IMR-90 (cell line): ENCODE measurements at regions not wholly inside any gene's neighbourhood (a gene's known extent, or its start where the extent isn't known, plus 50 kb on each side); places are given as distances from the start of the nearest gene placed in this dataset.

Experiments
- ATAC-seq: fragments of 200-7000 bp; cut with Tn5 transposase; 2 replicates; pipeline ENCODE4 v1.9.1; 2020; ENCODE audit warnings: low read depth, mild to moderate bottlenecking, moderate library complexity
- BruUV-seq: library from RNA; stranded (reverse); fragments of 400-500 nt; replicated peaks from 2 replicates; lab custom pipeline; 2021; lab: Mats Ljungman, UMichigan
- CTCF ChIA-PET: fragments of 300-600 bp; formaldehyde crosslinking; extraction: SDS; loops from one replicate; lab custom pipeline; 2021; ENCODE audit warnings: antibody characterized with exemption; lab: Yijun Ruan, JAX
- POLR2A ChIA-PET: fragments of 300-600 bp; sonication (Branson Sonifier 250); formaldehyde crosslinking; loops from one replicate; lab custom pipeline; 2022; ENCODE audit warnings: antibody characterized with exemption; ENCODE audit not compliant: unreplicated experiment; lab: Charles Lee
- DNase-seq: peaks from one replicate; pipeline ENCODE4 v3.0.0; 2013
- H2AFZ ChIP-seq: replicated peaks from 2 replicates; pipeline ENCODE3; 2013; ENCODE audit warnings: low read length, mild to moderate bottlenecking; ENCODE audit not compliant: poor library complexity
- H2AK5ac ChIP-seq: 2 replicates; pipeline ENCODE4 v1.6.1; 2013; ENCODE audit warnings: low read depth, low read length, inconsistent platforms
- H2AK9ac ChIP-seq: replicated peaks from 2 replicates; pipeline ENCODE3; 2013; ENCODE audit warnings: mild to moderate bottlenecking, low read depth, low read length, moderate library complexity; ENCODE audit not compliant: poor library complexity
- H2BK120ac ChIP-seq: 2 replicates; pipeline ENCODE4 v1.6.1; 2013; ENCODE audit warnings: low read depth, low read length, inconsistent platforms
- H2BK15ac ChIP-seq: 3 replicates; pipeline ENCODE4 v1.6.1; 2013; ENCODE audit warnings: low read depth, low read length, inconsistent platforms
- H2BK20ac ChIP-seq: 2 replicates; pipeline ENCODE4 v1.6.1; 2013; ENCODE audit warnings: low read depth, mild to moderate bottlenecking, inconsistent platforms, low read length, moderate library complexity
- H2BK5ac ChIP-seq: 2 replicates; pipeline ENCODE4 v1.6.1; 2013; ENCODE audit warnings: mild to moderate bottlenecking, low read depth, low read length, inconsistent platforms; ENCODE audit not compliant: poor library complexity, severe bottlenecking
- H3K14ac ChIP-seq: replicated peaks from 2 replicates; pipeline ENCODE4 v1.6.1; 2013; ENCODE audit warnings: low read depth, low read length, inconsistent platforms
- H3K18ac ChIP-seq: 2 replicates; pipeline ENCODE4 v1.6.1; 2013; ENCODE audit warnings: low read depth, low read length, control low read depth
- H3K23ac ChIP-seq: 2 replicates; pipeline ENCODE4 v1.6.1; 2013; ENCODE audit warnings: low read depth, low read length, inconsistent platforms
- H3K27ac ChIP-seq: 2 replicates; pipeline ENCODE4 v1.5.1; 2013; ENCODE audit warnings: mild to moderate bottlenecking, control low read depth, low read length; ENCODE audit not compliant: insufficient read depth
- H3K27me3 ChIP-seq: 2 replicates; pipeline ENCODE4 v1.6.1; 2013; ENCODE audit warnings: low read length; ENCODE audit not compliant: control insufficient read depth, insufficient read depth
- H3K36me3 ChIP-seq: 2 replicates; pipeline ENCODE4 v1.6.1; 2013; ENCODE audit warnings: low read length, mixed read lengths; ENCODE audit not compliant: control insufficient read depth, insufficient read depth
- H3K4ac ChIP-seq: 2 replicates; pipeline ENCODE4 v1.6.1; 2013; ENCODE audit warnings: low read depth, low read length, inconsistent platforms
- H3K4me1 ChIP-seq: 2 replicates; pipeline ENCODE4 v1.6.1; 2013; ENCODE audit warnings: low read length, mixed read lengths; ENCODE audit not compliant: control insufficient read depth, insufficient read depth
- H3K4me2 ChIP-seq: 2 replicates; pipeline ENCODE4 v1.6.1; 2013; ENCODE audit warnings: low read depth, mild to moderate bottlenecking, control low read depth, low read length, moderate library complexity
- H3K4me3 ChIP-seq: 2 replicates; pipeline ENCODE4 v1.5.1; 2013; ENCODE audit warnings: low read depth, mild to moderate bottlenecking, control low read depth, low read length, moderate library complexity; ENCODE audit not compliant: insufficient read depth
- H3K56ac ChIP-seq: 2 replicates; pipeline ENCODE4 v1.6.1; 2013; ENCODE audit warnings: low read length, inconsistent platforms; ENCODE audit not compliant: insufficient read depth; ENCODE audit errors: extremely low read depth
- H3K79me1 ChIP-seq, 2 experiments: 2 replicates each; pipeline ENCODE4 v1.6.1; 2013; ENCODE audit warnings: low read length in 2 of 2, inconsistent platforms in 1 of 2, low read depth in 1 of 2
- H3K9ac ChIP-seq: 2 replicates; pipeline ENCODE4 v1.6.1; 2013; ENCODE audit warnings: low read depth, low read length, control low read depth
- H3K9me1 ChIP-seq: 2 replicates; pipeline ENCODE4 v1.6.1; 2013; ENCODE audit warnings: low read length, inconsistent platforms; ENCODE audit not compliant: insufficient read depth
- H3K9me3 ChIP-seq: 2 replicates; pipeline ENCODE4 v1.6.1; 2013; ENCODE audit warnings: low read length; ENCODE audit not compliant: control insufficient read depth, insufficient read depth
- H4K20me1 ChIP-seq: 2 replicates; pipeline ENCODE4 v1.6.1; 2013; ENCODE audit warnings: low read length, inconsistent platforms; ENCODE audit not compliant: insufficient read depth
- H4K5ac ChIP-seq: 2 replicates; pipeline ENCODE4 v1.6.1; 2013; ENCODE audit warnings: mild to moderate bottlenecking, low read depth, low read length, control low read depth
- H4K8ac ChIP-seq, 2 experiments: 2 replicates each; pipeline ENCODE4 v1.6.1; 2013; ENCODE audit warnings: low read depth in 2 of 2, low read length in 2 of 2, control low read depth in 1 of 2, inconsistent platforms in 1 of 2
- H4K91ac ChIP-seq: 2 replicates; pipeline ENCODE4 v1.6.1; 2013; ENCODE audit warnings: low read depth, low read length, inconsistent platforms; ENCODE audit not compliant: insufficient read depth
- BHLHE40 ChIP-seq: fragments of 150-350 bp; IDR thresholded peaks from 2 replicates; pipeline ENCODE4 v1.6.1; 2016; ENCODE audit warnings: mild to moderate bottlenecking, low read depth, low read length
- CEBPB ChIP-seq: IDR thresholded peaks from 2 replicates; pipeline ENCODE4 v1.6.1; 2012; ENCODE audit warnings: low read depth, low read length, improper control_type of control experiment
- CHD1 ChIP-seq: IDR thresholded peaks from 2 replicates; pipeline ENCODE4 v1.6.1; 2012; ENCODE audit warnings: low read depth, low read length, improper control_type of control experiment
- ELK1 ChIP-seq: fragments of 150-350 bp; IDR thresholded peaks from 2 replicates; pipeline ENCODE4 v1.6.1; 2016; ENCODE audit warnings: low read depth, mild to moderate bottlenecking, low read length, moderate library complexity, borderline replicate concordance
- FOS ChIP-seq: fragments of 150-350 bp; IDR thresholded peaks from 2 replicates; pipeline ENCODE4 v1.6.1; 2016; ENCODE audit warnings: low read depth, low read length
- MAFK ChIP-seq: IDR thresholded peaks from 2 replicates; pipeline ENCODE4 v1.6.1; 2012; ENCODE audit warnings: low read depth, low read length, improper control_type of control experiment
- MAZ ChIP-seq: IDR thresholded peaks from 2 replicates; pipeline ENCODE4 v1.6.1; 2012; ENCODE audit warnings: low read depth, mild to moderate bottlenecking, low read length, improper control_type of control experiment, moderate library complexity, borderline replicate concordance
- MXI1 ChIP-seq: IDR thresholded peaks from 2 replicates; pipeline ENCODE4 v1.6.1; 2012; ENCODE audit warnings: low read depth, mild to moderate bottlenecking, low read length, moderate library complexity, borderline replicate concordance
- NFE2L2 ChIP-seq: fragments of 150-350 bp; IDR thresholded peaks from 2 replicates; pipeline ENCODE4 v1.6.1; 2016; ENCODE audit warnings: low read depth, mild to moderate bottlenecking, low read length
- POLR2A ChIP-seq: IDR thresholded peaks from 2 replicates; pipeline ENCODE4 v1.6.1; 2012; ENCODE audit warnings: mild to moderate bottlenecking, low read depth, low read length
- RAD21 ChIP-seq: IDR thresholded peaks from 2 replicates; pipeline ENCODE4 v1.6.1; 2012; ENCODE audit warnings: low read length, improper control_type of control experiment
- RCOR1 ChIP-seq: IDR thresholded peaks from 2 replicates; pipeline ENCODE4 v1.6.1; 2012; ENCODE audit warnings: mild to moderate bottlenecking, low read length, improper control_type of control experiment; ENCODE audit not compliant: insufficient replicate concordance
- RFX5 ChIP-seq: IDR thresholded peaks from 2 replicates; pipeline ENCODE4 v1.8.0; 2012; ENCODE audit warnings: low read depth, mild to moderate bottlenecking, low read length, moderate library complexity
- SMC3 ChIP-seq: fragments of 150-350 bp; IDR thresholded peaks from 2 replicates; pipeline ENCODE4 v1.6.1; 2016; ENCODE audit warnings: low read depth, mild to moderate bottlenecking, antibody characterized with exemption, low read length, moderate library complexity
- USF2 ChIP-seq: fragments of 150-350 bp; IDR thresholded peaks from 2 replicates; pipeline ENCODE4 v1.6.1; 2017; ENCODE audit warnings: mild to moderate bottlenecking, antibody characterized with exemption, low read length, low read depth
- dilution Hi-C: fragments of 300-500 bp; cut with HindIII; formaldehyde crosslinking; loops from one replicate; pipeline ENCODE4 v1.14.3; 2018; ENCODE audit warnings: low sequenced_read_pairs; ENCODE audit not compliant: unreplicated experiment
- in situ Hi-C: fragments of 300-500 bp; cut with MboI; formaldehyde crosslinking; loops from 3 replicates; pipeline ENCODE4 v1.14.3; 2019; ENCODE audit warnings: low sequenced_read_pairs, inconsistent platforms, mixed read lengths
- intact Hi-C: fragments of 100-400 bp; cut with micrococcal nuclease; formaldehyde crosslinking; loops from 2 replicates; pipeline ENCODE4 v1.10.0; 2022
- TF ChIP-seq, protein P1 (sequence below): conservative IDR thresholded peaks from 2 replicates; pipeline ENCODE4 v1.5.1; 2012; ENCODE audit warnings: mild to moderate bottlenecking, low read depth, low read length, improper control_type of control experiment

DNA sequence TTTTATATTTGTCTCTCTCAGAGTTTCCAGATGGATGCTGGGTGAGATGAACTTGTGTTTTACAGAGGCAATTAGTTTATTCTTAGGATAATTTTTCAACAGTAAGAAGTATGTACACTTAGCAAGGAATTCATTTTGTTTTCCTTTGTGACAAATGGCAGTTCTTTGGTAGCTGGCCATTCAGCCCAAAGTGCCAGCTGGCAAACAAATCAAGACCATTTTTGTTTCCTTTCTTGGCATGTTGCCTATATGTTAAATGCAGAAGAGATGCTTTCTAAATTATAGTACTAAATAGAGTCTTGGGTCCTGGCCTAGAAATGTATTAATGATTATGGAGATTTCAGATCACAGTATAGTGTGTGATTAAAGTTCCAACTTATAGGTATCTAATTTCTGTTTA is 337.1 kb downstream of the CNTNAP4 start:
- Histone ChIP-seq H3K18ac (no peak overlapping the region), H2BK120ac (no peak overlapping the region), H3K4me2 (no peak overlapping the region), H4K91ac (no peak overlapping the region), H2AK5ac (no peak overlapping the region), H2AK9ac (no peak overlapping the region), H4K8ac (no peak overlapping the region), H3K14ac (no peak overlapping the region), H2BK15ac (no peak overlapping the region), H3K56ac (no peak overlapping the region), H3K9me3 (peaks cover 4% of the 10 kb centered on the region; the same call in 1 of the 2 replicates), H3K27ac (no peak overlapping the region), H3K9ac (no peak overlapping the region), H4K5ac (no peak overlapping the region), H3K36me3 (no peaks in the 10 kb centered on the region), H4K20me1 (no peaks in the 10 kb centered on the region), H3K4me1 (no peaks in the 10 kb centered on the region), H2BK5ac (no peak overlapping the region), H3K23ac (no peak overlapping the region), H3K4me3 (no peak overlapping the region), H3K4ac (no peak overlapping the region), H3K9me1 (no peaks in the 10 kb centered on the region), H3K27me3 (no peaks in the 10 kb centered on the region), H2BK20ac (no peak overlapping the region), H3K79me1 (no peaks in the 10 kb centered on the region), H2AFZ (no peak overlapping the region)
- no TSS peak for BruUV-seq
- in situ Hi-C loops (no loop called here), intact Hi-C loops (no loop called here), dilution Hi-C loops (no loop called here)
- ChIA-PET CTCF (no interaction called here), POLR2A (no interaction called here)
- ATAC-seq (no peak), DNase-seq (no peak)
- TF ChIP-seq USF2 (no peak), NFE2L2 (no peak), MXI1 (no peak), RCOR1 (no peak), FOS (no peak), BHLHE40 (no peak), SMC3 (no peak), RFX5 (no peak), CEBPB (no peak), CHD1 (no peak), MAZ (no peak), MAFK (no peak), RAD21 (no peak), POLR2A (no peak), ELK1 (no peak)
- TF ChIP-seq, protein P1, sequence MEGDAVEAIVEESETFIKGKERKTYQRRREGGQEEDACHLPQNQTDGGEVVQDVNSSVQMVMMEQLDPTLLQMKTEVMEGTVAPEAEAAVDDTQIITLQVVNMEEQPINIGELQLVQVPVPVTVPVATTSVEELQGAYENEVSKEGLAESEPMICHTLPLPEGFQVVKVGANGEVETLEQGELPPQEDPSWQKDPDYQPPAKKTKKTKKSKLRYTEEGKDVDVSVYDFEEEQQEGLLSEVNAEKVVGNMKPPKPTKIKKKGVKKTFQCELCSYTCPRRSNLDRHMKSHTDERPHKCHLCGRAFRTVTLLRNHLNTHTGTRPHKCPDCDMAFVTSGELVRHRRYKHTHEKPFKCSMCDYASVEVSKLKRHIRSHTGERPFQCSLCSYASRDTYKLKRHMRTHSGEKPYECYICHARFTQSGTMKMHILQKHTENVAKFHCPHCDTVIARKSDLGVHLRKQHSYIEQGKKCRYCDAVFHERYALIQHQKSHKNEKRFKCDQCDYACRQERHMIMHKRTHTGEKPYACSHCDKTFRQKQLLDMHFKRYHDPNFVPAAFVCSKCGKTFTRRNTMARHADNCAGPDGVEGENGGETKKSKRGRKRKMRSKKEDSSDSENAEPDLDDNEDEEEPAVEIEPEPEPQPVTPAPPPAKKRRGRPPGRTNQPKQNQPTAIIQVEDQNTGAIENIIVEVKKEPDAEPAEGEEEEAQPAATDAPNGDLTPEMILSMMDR, result no peak
